Erythroblast (primary cell): ENCODE measurements at regions not wholly inside any gene's neighbourhood (a gene's known extent, or its start where the extent isn't known, plus 50 kb on each side); places are given as distances from the start of the nearest gene placed in this dataset.

Experiments
- DNase-seq, 2 experiments: peaks; one replicate each; lab custom pipeline; 2025; lab: John Stamatoyannopoulos, UW
- GATA1 ChIP-seq: IDR thresholded peaks from 2 replicates; pipeline ENCODE4 v1.6.1; 2011; ENCODE audit warnings: low read depth, mild to moderate bottlenecking, control low read depth, low read length, moderate library complexity
- POLR2A ChIP-seq: IDR thresholded peaks from 2 replicates; pipeline ENCODE4 v1.6.1; 2011; ENCODE audit warnings: mild to moderate bottlenecking, low read length

DNA sequence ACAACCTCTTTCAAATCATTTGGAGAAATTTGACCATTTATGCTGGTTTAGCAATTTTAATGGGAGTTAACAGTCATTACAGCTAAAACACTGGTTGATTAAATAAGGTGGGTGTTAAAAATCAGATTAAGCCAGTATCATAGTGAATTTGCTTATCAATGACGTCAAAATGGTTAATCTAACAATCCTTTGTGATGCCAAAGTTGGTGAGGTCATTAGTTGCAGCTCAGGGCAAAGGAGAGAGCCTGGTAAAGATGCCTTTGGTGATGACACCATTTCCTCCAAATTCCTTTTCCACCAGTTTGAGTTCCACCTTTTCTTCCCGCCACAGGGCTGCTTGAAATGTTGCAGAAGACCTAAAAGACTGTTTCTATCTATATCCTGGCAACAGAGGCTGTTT, 757.1 kb upstream of the PIK3C3 start:
- TF ChIP-seq GATA1 (no peak), POLR2A (no peak)
- DNase-seq = no peak

DNA sequence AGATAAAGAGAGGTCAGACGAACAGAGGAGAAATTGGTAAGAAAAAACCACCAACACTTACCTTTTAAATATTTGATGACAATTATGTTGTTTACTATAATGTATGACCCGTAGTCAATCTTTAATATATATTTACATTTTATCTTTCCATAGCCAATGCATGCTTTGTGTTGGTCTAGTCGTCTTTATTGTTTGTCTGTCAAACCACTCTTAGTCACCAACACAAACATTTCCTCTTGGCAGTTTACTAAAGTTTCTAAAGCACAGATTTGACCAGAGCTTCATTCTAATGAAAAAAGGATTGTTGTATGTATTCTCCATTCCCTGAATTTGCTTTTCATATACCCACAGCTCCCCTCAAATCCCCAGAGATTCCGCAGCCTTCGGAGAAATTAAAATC, 784.7 kb upstream of the PIK3C3 start:
- TF ChIP-seq GATA1 = no peak
- no peak for TF ChIP-seq POLR2A

DNA sequence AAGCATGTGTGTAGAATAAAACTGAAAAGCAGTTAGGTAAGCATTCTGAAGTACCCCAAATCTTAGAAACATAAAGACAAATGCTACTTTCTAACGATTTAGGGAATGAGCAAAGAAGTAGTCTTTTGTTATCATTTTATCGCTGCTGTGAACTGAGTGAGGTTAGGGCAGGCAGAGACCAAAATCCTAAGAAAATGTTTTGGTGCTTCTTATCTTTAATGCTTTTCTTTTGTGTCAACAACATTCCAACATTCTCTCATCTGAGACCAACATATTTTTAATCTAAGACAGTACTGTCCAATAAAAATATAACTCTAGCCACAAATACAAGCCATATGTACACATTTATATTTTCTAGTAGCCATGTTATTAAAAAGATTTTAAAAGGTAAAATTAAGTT, 789.4 kb upstream of the PIK3C3 start:
- TF ChIP-seq POLR2A (no peak), GATA1 (no peak)
- DNase-seq = no peak

More for the DNA sequence above, 784.7 kb upstream of the PIK3C3 start:
- no peak for DNase-seq

DNA sequence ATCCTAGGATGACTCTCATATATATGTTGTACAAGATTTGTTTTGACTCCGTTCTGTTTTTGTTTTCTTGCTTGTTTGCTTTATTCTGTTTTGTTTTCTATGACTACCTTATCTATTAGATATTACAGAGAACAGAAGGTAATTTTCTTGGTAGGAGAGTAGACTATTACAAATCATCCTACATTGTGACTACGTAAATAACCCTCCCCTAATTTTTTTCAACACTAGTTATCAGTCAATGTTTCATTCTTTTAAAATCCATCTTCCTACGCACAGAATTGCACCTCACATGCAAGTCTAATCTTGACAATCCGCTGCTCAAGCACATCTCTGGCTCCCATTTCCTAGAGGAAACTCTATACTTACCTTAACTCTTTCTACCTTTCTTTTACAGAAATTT, 792.3 kb upstream of the PIK3C3 start:
- DNase-seq = no peak
- TF ChIP-seq POLR2A (no peak), GATA1 (no peak)

DNA sequence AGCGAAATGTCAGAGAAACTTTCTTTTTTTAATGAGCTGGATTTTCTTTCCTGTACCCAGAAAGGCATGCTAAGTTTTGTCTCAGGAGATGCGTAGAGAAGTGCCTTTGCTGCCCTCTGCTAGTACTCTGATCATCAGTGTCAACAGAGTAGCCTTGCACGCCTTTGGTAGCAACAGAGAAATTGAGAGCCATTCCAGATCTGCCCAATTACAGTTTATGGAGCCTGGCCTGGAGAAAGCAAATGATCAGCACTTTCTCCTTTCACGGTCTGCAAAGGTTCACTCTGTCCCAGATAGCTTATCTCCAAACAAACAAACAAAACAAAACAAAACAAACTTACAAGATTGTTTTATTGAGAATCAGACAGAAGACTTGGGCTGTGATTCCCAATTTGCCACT, 792.8 kb upstream of the PIK3C3 start:
- no peak for DNase-seq

DNA sequence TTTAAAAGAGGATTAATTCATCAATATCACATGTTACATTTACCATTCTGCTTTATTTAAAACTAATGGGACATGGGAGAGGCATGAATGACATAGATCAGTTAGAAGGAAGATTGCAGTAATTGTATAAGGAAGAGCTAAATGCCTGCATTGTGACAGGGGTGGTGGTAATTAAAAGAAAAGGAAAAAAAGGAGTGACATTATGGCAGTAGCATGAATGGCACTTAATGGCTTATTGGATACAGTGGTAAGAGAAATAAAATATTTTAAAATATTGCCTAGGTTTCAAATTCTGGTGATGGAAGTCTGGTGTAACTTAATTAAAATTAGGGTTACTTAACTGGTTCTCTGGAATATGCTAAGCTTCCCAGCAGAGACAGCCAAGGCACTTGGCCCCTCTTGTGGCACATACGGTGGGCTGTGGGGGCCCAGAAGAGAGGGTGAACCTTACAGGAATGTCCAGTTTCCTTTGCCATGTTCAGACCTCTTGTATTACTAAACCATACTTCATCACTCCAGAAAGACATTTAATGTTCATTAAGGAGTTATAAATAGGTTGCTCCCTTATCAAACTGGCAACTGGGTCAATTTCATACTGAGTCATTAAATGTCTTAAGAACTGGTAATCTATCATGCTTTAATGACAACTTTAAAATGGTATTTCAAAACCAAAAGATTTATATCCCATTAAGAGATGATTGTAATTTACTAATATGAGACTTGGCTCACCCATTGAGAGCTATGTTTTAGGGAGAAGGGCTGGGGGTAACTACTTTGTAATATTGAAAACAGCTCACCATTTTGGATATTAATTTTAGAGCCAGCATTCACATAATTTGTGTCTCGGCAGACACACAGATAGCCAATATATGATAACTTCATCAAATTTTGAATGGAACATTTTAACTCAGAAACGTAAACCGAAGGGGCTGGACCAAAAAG, 798.9 kb upstream of the PIK3C3 start:
- DNase-seq = no peak

More for the DNA sequence above, 792.8 kb upstream of the PIK3C3 start:
- no peak for TF ChIP-seq GATA1
- no peak for TF ChIP-seq POLR2A

DNA sequence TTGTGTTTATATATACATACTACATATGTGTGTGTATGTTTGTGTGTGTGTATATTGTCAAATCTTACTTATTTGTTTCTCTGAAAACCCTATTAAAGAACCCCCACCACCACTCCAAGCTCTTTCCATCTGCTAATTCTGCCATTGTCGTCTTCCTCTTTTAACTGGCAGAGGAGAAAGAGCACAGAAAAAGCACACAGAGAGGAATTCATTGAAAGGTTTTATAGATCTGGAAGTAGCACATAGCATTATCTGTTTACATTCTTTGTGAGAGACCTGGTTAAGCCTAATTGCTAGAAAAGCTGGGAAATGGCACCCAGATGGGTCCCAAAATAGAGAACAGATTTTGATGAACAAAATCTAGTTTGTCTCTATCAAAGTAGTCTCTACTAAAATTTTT, 800.0 kb upstream of the PIK3C3 start:
- no peak for TF ChIP-seq POLR2A
- no peak for TF ChIP-seq GATA1
- no peak for DNase-seq

More for the DNA sequence above, 798.9 kb upstream of the PIK3C3 start:
- TF ChIP-seq POLR2A (no peak), GATA1 (no peak)

DNA sequence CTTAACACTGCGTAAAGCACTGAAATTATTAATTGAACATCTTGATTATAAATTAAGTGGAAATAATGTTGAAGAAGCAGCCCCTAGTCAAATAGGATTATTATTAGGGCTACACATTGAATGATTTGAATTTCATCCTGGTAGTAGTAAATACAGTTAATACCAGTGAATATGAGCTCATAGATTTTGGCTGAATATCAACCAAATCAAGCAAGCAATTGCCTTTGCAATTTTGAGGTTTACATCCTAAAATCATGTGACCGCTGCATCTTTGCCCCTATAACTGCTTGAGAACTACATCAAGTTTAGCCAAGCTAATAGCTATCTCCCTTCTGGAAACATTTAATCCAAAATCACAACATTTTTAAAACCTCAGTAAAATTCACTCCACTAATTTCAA, 801.2 kb upstream of the PIK3C3 start:
- DNase-seq = no peak
- TF ChIP-seq GATA1 (no peak), POLR2A (no peak)

DNA sequence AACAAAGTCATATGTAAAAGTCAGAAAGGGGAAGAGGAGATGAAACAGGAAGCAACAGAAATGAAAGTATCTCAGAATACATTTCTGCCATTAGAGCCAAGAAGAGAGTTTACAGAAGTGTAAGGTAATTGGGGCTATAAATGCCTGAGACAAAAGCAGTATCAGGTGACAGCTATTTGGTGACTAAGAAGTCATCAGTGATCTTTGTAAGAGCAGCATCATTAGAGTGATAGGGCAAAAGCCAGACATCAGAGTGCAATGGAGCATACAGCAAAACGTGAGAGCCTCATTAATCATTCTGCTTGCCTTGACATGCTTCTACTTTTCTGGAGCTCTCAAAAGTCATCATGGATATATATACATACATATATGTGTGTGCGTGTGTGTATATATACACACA, 804.7 kb upstream of the PIK3C3 start:
- no peak for DNase-seq
- TF ChIP-seq GATA1 (no peak), POLR2A (no peak)

DNA sequence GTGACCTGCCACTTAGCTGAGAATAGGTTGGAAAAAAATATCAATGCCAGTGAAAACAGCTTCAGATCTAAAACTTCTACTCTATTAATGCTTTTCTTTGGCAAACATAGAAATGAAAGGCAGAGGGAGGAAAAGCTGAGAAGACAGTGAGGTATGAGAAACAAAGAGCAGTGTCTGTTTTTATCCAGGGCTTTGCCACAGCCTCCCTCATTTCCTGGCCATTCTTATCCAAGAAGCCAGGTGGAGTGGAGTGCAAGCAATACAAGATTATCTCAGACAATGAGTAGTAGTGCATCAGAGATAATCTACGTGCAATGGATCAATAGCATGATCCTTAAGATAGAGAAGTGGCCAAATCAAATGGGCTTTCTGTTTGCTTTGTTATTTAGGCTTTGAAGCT, 808.7 kb upstream of the PIK3C3 start:
- no peak for TF ChIP-seq POLR2A
- no peak for TF ChIP-seq GATA1

DNA sequence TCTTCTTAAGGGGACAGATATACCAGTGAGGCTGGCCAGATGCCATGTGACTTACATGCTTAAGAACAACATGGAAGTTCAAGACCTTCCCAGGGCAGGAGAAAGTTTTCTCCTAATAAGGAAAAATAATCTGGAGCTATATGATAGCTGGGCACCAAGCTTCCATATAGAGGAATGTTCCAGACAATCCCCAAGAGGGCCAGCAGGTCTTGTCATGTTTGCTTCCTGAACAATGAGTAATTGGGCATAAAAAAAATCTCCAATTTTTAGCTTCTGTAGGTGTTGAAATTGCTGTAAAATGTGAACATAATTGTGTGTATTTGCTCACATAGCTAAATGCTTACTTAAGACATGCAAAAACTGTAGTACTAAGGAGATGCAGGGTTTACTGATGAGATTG, 809.5 kb upstream of the PIK3C3 start:
- DNase-seq = no peak
- TF ChIP-seq POLR2A = no peak
- no peak for TF ChIP-seq GATA1

More for the DNA sequence above, 808.7 kb upstream of the PIK3C3 start:
- no peak for DNase-seq

DNA sequence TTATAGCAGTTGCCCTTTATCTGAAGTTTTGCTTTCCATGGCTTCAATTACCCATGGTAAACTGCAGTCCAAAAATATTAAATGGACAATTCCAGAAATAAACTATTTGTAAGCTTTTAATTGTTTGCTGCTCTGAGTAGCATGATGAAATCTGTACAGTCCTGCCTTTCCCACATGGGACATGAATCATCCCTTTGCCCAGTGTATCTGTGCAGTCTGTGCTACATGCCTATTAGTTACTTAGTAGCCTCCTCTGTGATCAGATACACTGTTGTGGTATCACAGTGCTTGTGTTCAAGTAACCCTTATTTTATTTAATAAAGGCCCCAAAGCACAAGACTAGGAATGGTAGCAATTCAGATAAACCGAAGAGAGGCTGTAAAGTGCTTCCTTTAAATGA, 810.6 kb upstream of the PIK3C3 start:
- DNase-seq = no peak
- TF ChIP-seq POLR2A (no peak), GATA1 (no peak)

DNA sequence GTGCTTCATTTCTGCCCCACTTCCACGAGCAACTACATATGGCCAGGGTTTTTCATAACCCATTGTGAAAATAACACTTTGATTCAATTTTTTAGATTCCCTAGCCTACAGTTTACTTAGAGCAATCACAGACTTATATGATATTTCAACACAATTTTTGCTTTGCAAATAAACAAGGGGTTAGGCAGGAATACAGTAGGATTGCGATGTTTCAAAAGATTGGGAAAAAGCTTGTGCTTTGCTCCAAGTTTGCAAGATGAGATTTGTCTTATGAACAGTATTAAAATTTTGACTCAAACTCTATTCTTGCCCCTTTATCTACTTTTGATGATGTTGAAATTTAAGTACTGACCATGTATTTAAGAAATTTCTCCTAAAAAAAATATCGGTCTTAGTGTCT, 814.5 kb upstream of the PIK3C3 start:
- DNase-seq = no peak
- TF ChIP-seq GATA1 (no peak), POLR2A (no peak)

DNA sequence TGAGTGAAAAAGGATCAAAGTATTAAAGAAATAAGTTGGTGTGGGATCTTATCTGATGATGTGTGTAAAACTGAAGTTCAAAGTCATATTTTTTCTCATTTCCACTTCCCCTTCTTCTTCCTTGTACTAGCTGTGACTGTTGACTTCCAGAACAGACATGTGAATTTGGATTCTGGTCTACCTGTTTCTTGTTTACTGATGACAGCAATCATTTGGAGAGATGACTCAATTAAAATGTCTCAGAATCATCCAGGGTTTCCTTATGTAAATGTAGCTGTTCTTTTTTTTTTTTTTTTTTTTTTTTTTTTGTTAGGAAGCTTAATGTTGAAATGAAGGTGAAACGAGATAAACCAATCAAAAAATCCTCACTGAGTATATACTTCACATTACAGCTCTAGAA, 819.9 kb upstream of the PIK3C3 start:
- TF ChIP-seq POLR2A (no peak), GATA1 (no peak)
- no peak for DNase-seq
